Uterus (tissue), 2 donors: ENCODE measurements at regions not wholly inside any gene's neighbourhood (a gene's known extent, or its start where the extent isn't known, plus 50 kb on each side); places are given as distances from the start of the nearest gene placed in this dataset.

Experiments
- CTCF ChIP-seq, 4 experiments: fragments of 200-600 bp in 2 of 4; fragments of 450-650 bp in 2 of 4; sonication (generic) in 2 of 4; IDR thresholded peaks; one replicate each; pipeline ENCODE4 v1.5.1; 2016 to 2019; ENCODE audit warnings: antibody characterized with exemption in 4 of 4, mild to moderate bottlenecking in 2 of 4, moderate library complexity in 1 of 4
- POLR2A ChIP-seq, 2 donors: fragments of 450-650 bp; IDR thresholded peaks; one replicate each; pipeline ENCODE4 v1.6.1; 2016; ENCODE audit warnings: antibody characterized with exemption in 2 of 2, mild to moderate bottlenecking in 1 of 2, moderate library complexity in 1 of 2

- no peak for TF ChIP-seq POLR2A (IDR thresholded peaks at IDR 0.05)
- no peak for TF ChIP-seq CTCF (IDR thresholded peaks at IDR 0.05)
These were observed 207.6 kb upstream of the LUZP2 start for GRCh38 chr11:24289301-24289700.
